GM12878 (cell line): ENCODE measurements at regions not wholly inside any gene's neighbourhood (a gene's known extent, or its start where the extent isn't known, plus 50 kb on each side); places are given as distances from the start of the nearest gene placed in this dataset.

Experiments used
- BCL3 ChIP-seq: IDR thresholded peaks from 2 replicates; pipeline ENCODE4 v1.6.1; 2011; ENCODE audit warnings: borderline replicate concordance, low read depth, mild to moderate bottlenecking, moderate library complexity, low read length; ENCODE audit not compliant: insufficient read depth, poor library complexity, severe bottlenecking
- CTCF ChIP-seq, 3 experiments: IDR thresholded peaks in 2 of 3; conservative IDR thresholded peaks in 1 of 3; 2 replicates each; pipeline ENCODE4 v1.5.1; 2011; ENCODE audit warnings: low read depth in 3 of 3, low read length in 3 of 3, mild to moderate bottlenecking in 3 of 3, control low read depth in 2 of 3, moderate library complexity in 2 of 3, inconsistent platforms in 1 of 3, mixed read lengths in 1 of 3; ENCODE audit not compliant: control insufficient read depth in 2 of 3, insufficient read depth in 1 of 3; ENCODE audit errors: extremely low read depth in 1 of 3
- E2F4 ChIP-seq: IDR thresholded peaks from 2 replicates; pipeline ENCODE4 v1.6.1; 2012; ENCODE audit warnings: low read depth, low read length, improper control_type of control experiment
- GABPA ChIP-seq: IDR thresholded peaks from 2 replicates; pipeline ENCODE4 v1.6.1; 2014; ENCODE audit warnings: antibody characterized with exemption, low read depth, mild to moderate bottlenecking, inconsistent platforms
- RAD21 ChIP-seq: IDR thresholded peaks from 2 replicates; pipeline ENCODE4 v1.6.1; 2011; ENCODE audit warnings: mild to moderate bottlenecking, low read depth, low read length, moderate library complexity; ENCODE audit not compliant: insufficient read depth
- SPI1 ChIP-seq: IDR thresholded peaks from 2 replicates; pipeline ENCODE4 v1.6.1; 2011; ENCODE audit warnings: low read depth, mild to moderate bottlenecking, low read length, moderate library complexity, borderline replicate concordance; ENCODE audit not compliant: insufficient read depth
- TAF1 ChIP-seq: IDR thresholded peaks from 2 replicates; pipeline ENCODE4 v1.6.1; 2011; ENCODE audit warnings: mild to moderate bottlenecking, low read depth, low read length, borderline replicate concordance

- no peak for TF ChIP-seq CTCF (IDR thresholded peaks at IDR 0.05 in 2 of 3, conservative IDR thresholded peaks at IDR 0.05 in 1 of 3; ENCODE audit: control insufficient read depth in 2 of 3, extremely low read depth in 1 of 3, insufficient read depth in 1 of 3, low read depth in 3 of 3, low read length in 3 of 3)
- TF ChIP-seq GABPA = no peak
- TF ChIP-seq BCL3 = no peak
- no peak for TF ChIP-seq RAD21
- no peak for TF ChIP-seq TAF1
- no peak for TF ChIP-seq E2F4
- no peak for TF ChIP-seq SPI1
Observed at GRCh38 chr7:63072806-63073205, 925.8 kb upstream of the ZNF722 start.
